ENCODE measurements at regions not wholly inside any gene's neighbourhood (a gene's known extent, or its start where the extent isn't known, plus 50 kb on each side); places are given as distances from the start of the nearest gene placed in this dataset.

GRCh38 chr22:23397613-23398567 is 182.2 kb downstream of the IGLL1 start:
- no peak for ATAC-seq
- Histone ChIP-seq H2AFZ (ENCODE audit: low read depth, low read length, poor library complexity, severe bottlenecking) (no peak overlapping the region), H3K79me2 (ENCODE audit: insufficient read depth, low read length) (no peaks in the 10 kb centered on the region), H3K9me3 (ENCODE audit: control insufficient read depth in 1 of 2, insufficient read depth in 1 of 2, low read depth in 1 of 2, low read length in 2 of 2) (no peaks in the 10 kb centered on the region), H3K27ac (ENCODE audit: low read depth, low read length) (no peak overlapping the region), H3K27me3 (ENCODE audit: insufficient read depth, low read length) (no peaks in the 10 kb centered on the region), H3K36me3 (ENCODE audit: control insufficient read depth in 1 of 2, insufficient read depth in 2 of 2, low read length in 2 of 2) (no peaks in the 10 kb centered on the region), H3K4me3 (replicated peaks in 1 of 2; ENCODE audit: low read depth in 1 of 2, low read length in 2 of 2) (no peak overlapping the region), H3K9me2 (ENCODE audit: insufficient read depth) (no peaks in the 10 kb centered on the region), H3K4me2 (ENCODE audit: low read length) (no peak overlapping the region), H3K9ac (ENCODE audit: low read length) (no peak overlapping the region), H4K20me1 (ENCODE audit: insufficient read depth) (no peaks in the 10 kb centered on the region), H3K4me1 (ENCODE audit: control insufficient read depth in 1 of 2, insufficient read depth in 2 of 2, low read length in 2 of 2) (peaks cover 8 to 15% of the 10 kb centered on the region in 2 experiments; a peak in 3 of 4 replicates)
- POLR2A ChIA-PET: no interaction called here
- CTCF ChIA-PET: no interaction called here
- no TSS peak for BruUV-seq (replicated peaks)
- DNase-seq (ENCODE audit: low read depth, low spot score): no peak
- TF ChIP-seq EGR1 (IDR thresholded peaks at IDR 0.05; ENCODE audit: low read depth) (no peak), ZNF274 (IDR thresholded peaks at IDR 0.05; ENCODE audit: low read depth, low read length) (no peak), ATF3 (IDR thresholded peaks at IDR 0.05) (no peak), SRF (IDR thresholded peaks at IDR 0.05; ENCODE audit: low read depth) (no peak), EZH2 (IDR thresholded peaks at IDR 0.05) (no peak), FOSL1 (IDR thresholded peaks at IDR 0.05; ENCODE audit: low read depth) (no peak), POLR2AphosphoS5 (IDR thresholded peaks at IDR 0.05; ENCODE audit: low read depth, low read length) (no peak), RAD21 (IDR thresholded peaks at IDR 0.05; ENCODE audit: low read depth) (no peak), CBX3 (IDR thresholded peaks at IDR 0.05; ENCODE audit: low read depth) (no peak), TCF7L2 (IDR thresholded peaks at IDR 0.05; ENCODE audit: borderline replicate concordance, extremely low read depth, insufficient read depth, insufficient read length) (no peak), EZH2phosphoT487 (IDR thresholded peaks at IDR 0.05; ENCODE audit: borderline replicate concordance) (no peak), ZFX (IDR thresholded peaks at IDR 0.05) (no peak), MAX (IDR thresholded peaks at IDR 0.05) (no peak), SP1 (IDR thresholded peaks at IDR 0.05; ENCODE audit: low read depth) (no peak), SIN3A (IDR thresholded peaks at IDR 0.05; ENCODE audit: low read depth) (no peak), REST (IDR thresholded peaks at IDR 0.05; ENCODE audit: low read depth) (no peak), ZBTB33 (IDR thresholded peaks at IDR 0.05; ENCODE audit: extremely low read depth, insufficient replicate concordance, low read length) (no peak), JUND (IDR thresholded peaks at IDR 0.05) (no peak)
- intact Hi-C loops (cut with micrococcal nuclease): no loop called here
- RAD21 ChIA-PET (ENCODE audit: low non-redundant PET in 1 of 2, low total read pairs in 2 of 2, uncharacterized antibody in 2 of 2, unreplicated experiment in 2 of 2): no interaction called here
